Panc1 (cell line): ENCODE measurements at regions not wholly inside any gene's neighbourhood (a gene's known extent, or its start where the extent isn't known, plus 50 kb on each side); places are given as distances from the start of the nearest gene placed in this dataset.

ENCODE experiments used
- ATAC-seq: fragments of 200-7000 bp; cut with Tn5 transposase; 2 replicates; pipeline ENCODE4 v1.9.1; 2020; ENCODE audit warnings: mild to moderate bottlenecking, moderate library complexity
- BruUV-seq: library from RNA; stranded (reverse); fragments of 400-500 nt; replicated peaks from 2 replicates; lab custom pipeline; 2021; lab: Mats Ljungman, UMichigan
- CTCF ChIA-PET: fragments of 300-600 bp; sonication (Branson Sonifier 250); formaldehyde crosslinking; loops from one replicate; lab custom pipeline; 2022; ENCODE audit warnings: antibody characterized with exemption; lab: Charles Lee
- POLR2A ChIA-PET: fragments of 300-600 bp; sonication (Branson Sonifier 250); formaldehyde crosslinking; loops from one replicate; lab custom pipeline; 2022; ENCODE audit warnings: antibody characterized with exemption; lab: Charles Lee
- DNase-seq: peaks from one replicate; pipeline ENCODE4 v3.0.0-alpha.2; 2010; ENCODE audit warnings: low read depth, low spot score
- H3K27ac ChIP-seq: 2 replicates; pipeline ENCODE4 v1.5.1; 2011; ENCODE audit warnings: mild to moderate bottlenecking, low read length, inconsistent platforms
- H3K27me3 ChIP-seq: fragments of 200-500 bp; sonication (Bioruptor generic); 2 replicates; pipeline ENCODE4 v1.6.0; 2014; ENCODE audit warnings: low read length, inconsistent platforms; ENCODE audit not compliant: control insufficient read depth, insufficient read depth
- H3K36me3 ChIP-seq: fragments of 200-500 bp; sonication (Bioruptor generic); 2 replicates; pipeline ENCODE4 v1.5.1; 2014; ENCODE audit warnings: inconsistent platforms, mild to moderate bottlenecking, low read length, moderate library complexity; ENCODE audit not compliant: control insufficient read depth, insufficient read depth
- H3K4me1 ChIP-seq: 2 replicates; pipeline ENCODE4 v1.5.1; 2011; ENCODE audit warnings: inconsistent platforms, mild to moderate bottlenecking, low read length, moderate library complexity; ENCODE audit not compliant: control insufficient read depth, insufficient read depth
- H3K4me3 ChIP-seq, 2 experiments: 2 replicates each; pipeline ENCODE4 v1.5.1; 2011 to 2012; ENCODE audit warnings: low read depth in 2 of 2, low read length in 2 of 2, mild to moderate bottlenecking in 2 of 2, inconsistent platforms in 1 of 2, moderate library complexity in 1 of 2
- H3K9me3 ChIP-seq: fragments of 200-500 bp; sonication (Bioruptor generic); 2 replicates; pipeline ENCODE4 v1.5.1; 2014; ENCODE audit warnings: low read depth, mild to moderate bottlenecking, inconsistent platforms, low read length, moderate library complexity; ENCODE audit not compliant: control insufficient read depth, insufficient read depth
- CTCF ChIP-seq: fragments of 450-650 bp; IDR thresholded peaks from 2 replicates; pipeline ENCODE4 v1.5.1; 2017; ENCODE audit warnings: mild to moderate bottlenecking
- POLR2AphosphoS5 ChIP-seq: IDR thresholded peaks from 2 replicates; pipeline ENCODE4 v1.6.1; 2012; ENCODE audit warnings: mild to moderate bottlenecking, low read depth, low read length, moderate library complexity
- REST ChIP-seq, 2 experiments: IDR thresholded peaks; 2 replicates each; pipeline ENCODE4 v1.6.1; 2011 to 2012; ENCODE audit warnings: low read depth in 2 of 2, control low read depth in 1 of 2, low read length in 1 of 2, mild to moderate bottlenecking in 1 of 2, moderate library complexity in 1 of 2; ENCODE audit not compliant: insufficient read depth in 1 of 2
- SIN3A ChIP-seq: IDR thresholded peaks from 2 replicates; pipeline ENCODE4 v1.6.1; 2012; ENCODE audit warnings: low read depth, mild to moderate bottlenecking, low read length, moderate library complexity, borderline replicate concordance; ENCODE audit not compliant: insufficient read depth
- TCF7L2 ChIP-seq: IDR thresholded peaks from 2 replicates; pipeline ENCODE4 v1.6.1; 2011; ENCODE audit warnings: mild to moderate bottlenecking, low read depth, low read length, inconsistent platforms
- in situ Hi-C: cut with HindIII; loops from 2 replicates; pipeline ENCODE4 v1.10.0; 2016; ENCODE audit warnings: low sequenced_read_pairs, low pct_unique_long_range_greater_than_20kb
- intact Hi-C: fragments of 100-400 bp; cut with micrococcal nuclease; formaldehyde crosslinking; loops from one replicate; pipeline ENCODE4 v1.10.0; 2022; ENCODE audit not compliant: unreplicated experiment

DNA sequence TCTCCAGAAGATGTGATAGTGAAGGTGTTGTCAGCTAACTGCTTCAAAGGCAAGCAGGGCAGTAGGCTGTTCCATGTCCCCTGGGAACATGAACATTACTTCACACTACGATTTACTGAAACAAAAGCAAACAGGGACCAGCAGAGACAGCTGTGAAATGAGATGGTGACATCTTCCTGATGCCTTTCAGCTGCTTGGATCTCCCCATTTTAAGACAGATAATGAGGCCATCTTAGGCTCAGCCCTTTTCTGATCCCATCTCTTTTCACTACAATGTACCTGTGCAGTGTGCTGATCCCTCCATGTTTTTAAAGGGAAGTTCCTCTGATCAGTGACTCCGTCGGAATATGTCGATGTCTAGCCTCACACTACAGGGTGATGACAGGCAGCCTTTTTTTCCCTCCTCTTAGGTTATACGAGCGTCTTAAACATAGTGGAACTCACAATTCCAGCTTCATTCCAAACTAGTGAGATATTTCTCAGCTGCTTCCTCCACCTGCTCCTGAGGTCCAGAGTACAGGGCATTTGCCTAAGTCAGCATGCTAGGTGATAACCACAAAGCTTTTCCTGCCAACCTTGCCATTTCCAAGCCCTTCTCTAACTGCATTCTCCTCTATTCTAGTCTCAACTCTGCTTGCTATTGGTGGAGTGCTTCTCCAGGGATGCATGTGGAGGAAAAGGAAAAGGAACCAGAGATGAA, 87.6 kb upstream of the EGLN3 start:
- intact Hi-C loops: no loop called here
- H3K36me3 ChIP-seq: no peaks in the 10 kb centered on the region
- in situ Hi-C loops: no loop called here
- no peaks in the 10 kb centered on the region for H3K4me1 ChIP-seq
- TF ChIP-seq POLR2AphosphoS5 (no peak), REST (IDR thresholded peaks at IDR 0.05; ENCODE audit: insufficient read depth in 1 of 2, low read depth in 2 of 2, low read length in 1 of 2) (no peak), CTCF (no peak), TCF7L2 (no peak), SIN3A (no peak)
- no peaks in the 10 kb centered on the region for H3K27me3 ChIP-seq
- ChIA-PET POLR2A (no interaction called here), CTCF (no interaction called here)
- no peak overlapping the region for H3K4me3 ChIP-seq
- H3K9me3 ChIP-seq: no peaks in the 10 kb centered on the region
- no peak overlapping the region for H3K27ac ChIP-seq
- no peak for DNase-seq
- no TSS peak for BruUV-seq
- ATAC-seq: no peak

DNA sequence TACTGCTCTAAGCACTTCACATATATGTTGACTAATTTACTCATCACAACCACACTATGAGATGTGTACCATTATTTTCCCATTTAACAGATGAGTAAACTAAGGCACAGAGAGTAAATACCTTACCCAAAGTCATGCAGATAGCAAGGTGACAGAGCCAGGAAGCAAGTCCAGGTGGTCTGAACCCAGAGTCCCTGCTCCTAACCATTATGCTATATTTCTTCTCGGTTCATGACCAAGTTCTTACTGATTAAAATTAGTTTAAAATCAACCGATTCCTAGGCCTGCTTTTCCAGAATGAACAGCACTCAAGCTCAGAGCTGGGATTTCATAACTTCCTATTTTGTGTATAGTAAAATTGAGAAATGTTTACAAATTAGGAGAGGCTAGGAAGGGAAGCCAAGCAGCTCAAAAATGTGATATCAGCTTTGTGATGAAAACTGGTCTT, 85.5 kb upstream of the EGLN3 start:
- in situ Hi-C loops: no loop called here
- ChIA-PET CTCF (no interaction called here), POLR2A (no interaction called here)
- intact Hi-C loops: no loop called here
- no peaks in the 10 kb centered on the region for H3K27me3 ChIP-seq
- no peak overlapping the region for H3K27ac ChIP-seq
- H3K36me3 ChIP-seq: no peaks in the 10 kb centered on the region
- DNase-seq (no peak), ATAC-seq (no peak)
- H3K4me1 ChIP-seq: no peaks in the 10 kb centered on the region
- no peak overlapping the region for H3K4me3 ChIP-seq
- no peaks in the 10 kb centered on the region for H3K9me3 ChIP-seq
- TF ChIP-seq SIN3A (no peak), TCF7L2 (no peak), REST (IDR thresholded peaks at IDR 0.05; ENCODE audit: insufficient read depth in 1 of 2, low read depth in 2 of 2, low read length in 1 of 2) (no peak), CTCF (no peak), POLR2AphosphoS5 (no peak)
- no TSS peak for BruUV-seq
